ENCODE measurements at regions not wholly inside any gene's neighbourhood (a gene's known extent, or its start where the extent isn't known, plus 50 kb on each side); places are given as distances from the start of the nearest gene placed in this dataset.

DNA sequence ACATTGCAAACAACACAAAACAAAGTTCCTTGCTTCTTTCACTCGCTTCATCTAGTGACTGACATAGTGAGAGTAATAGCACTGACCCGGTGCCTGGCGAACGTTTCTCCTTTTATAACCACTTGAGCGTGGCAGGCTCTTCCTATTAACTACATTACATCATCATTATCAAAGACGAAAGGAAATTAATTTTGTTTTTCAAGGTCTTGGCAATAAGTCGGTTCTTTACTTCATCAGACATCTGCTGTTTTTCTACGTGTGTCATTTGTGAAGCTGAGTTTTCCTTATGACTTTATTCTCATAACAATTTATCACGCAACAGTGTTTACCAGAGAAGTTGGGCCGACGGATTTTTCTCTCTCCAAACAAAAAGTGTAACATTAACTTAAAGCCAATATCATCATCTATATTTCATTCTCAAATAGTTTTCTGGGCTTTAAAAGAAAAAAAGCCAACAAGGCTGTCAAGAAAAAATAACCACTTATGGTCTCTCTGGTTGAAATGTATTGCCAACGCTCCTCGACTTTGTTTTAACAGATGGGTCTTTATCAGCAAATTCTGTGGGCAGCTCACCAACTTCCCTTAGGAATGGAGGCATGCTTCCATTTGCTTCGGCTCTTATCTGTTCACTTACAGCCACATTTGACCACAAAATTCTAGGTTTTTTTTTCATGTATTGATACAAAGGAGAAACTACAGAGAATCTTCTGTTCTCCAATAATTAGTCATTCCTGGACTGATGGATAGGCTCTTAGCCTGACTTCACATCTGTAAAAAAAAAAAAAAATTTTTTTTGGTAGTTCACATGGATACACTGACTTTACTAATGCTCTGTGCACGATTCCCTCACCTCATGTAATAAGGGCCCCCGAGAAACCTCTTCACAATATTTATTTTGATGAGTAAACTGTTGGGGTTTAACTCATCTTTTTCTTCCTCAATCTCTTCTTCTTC, 97.1 kb upstream of the CDKN3 start (continued):
- TF ChIP-seq SIX5 (IDR thresholded peaks at IDR 0.05; ENCODE audit: low read depth, low read length) (no peak), PHF8 (conservative IDR thresholded peaks at IDR 0.05; ENCODE audit: low read depth, low read length) (no peak), KDM5A (IDR thresholded peaks at IDR 0.05; ENCODE audit: low read length) (no peak), SP4 (IDR thresholded peaks at IDR 0.05; ENCODE audit: low read length) (no peak), JUND (IDR thresholded peaks at IDR 0.05; ENCODE audit: low read length) (no peak), CBX5 (IDR thresholded peaks at IDR 0.05; ENCODE audit: low read depth, low read length) (no peak), CHD2 (IDR thresholded peaks at IDR 0.05; ENCODE audit: low read length) (no peak)
